RWPE2 (cell line): ENCODE measurements at regions not wholly inside any gene's neighbourhood (a gene's known extent, or its start where the extent isn't known, plus 50 kb on each side); places are given as distances from the start of the nearest gene placed in this dataset.

ENCODE experiments used
- ATAC-seq: fragments of 200-7000 bp; cut with Tn5 transposase; 3 replicates; pipeline ENCODE4 v1.9.1; 2021; ENCODE audit warnings: low read depth
- DNase-seq: peaks from one replicate; pipeline ENCODE4 v3.0.0-alpha.2; 2020; ENCODE audit warnings: low spot score
- H3K27ac ChIP-seq: fragments of 450-650 bp; 2 replicates; pipeline ENCODE4 v1.5.1; 2017; ENCODE audit warnings: mild to moderate bottlenecking; ENCODE audit not compliant: poor library complexity, severe bottlenecking
- H3K27me3 ChIP-seq: fragments of 250-450 bp; sonication (Bioruptor Pico); 2 replicates; pipeline ENCODE4 v1.5.1; 2021; ENCODE audit warnings: mild to moderate bottlenecking, moderate library complexity; ENCODE audit not compliant: insufficient read depth, poor library complexity, severe bottlenecking
- H3K36me3 ChIP-seq: fragments of 250-450 bp; sonication (Bioruptor Pico); 2 replicates; pipeline ENCODE4 v1.5.1; 2020; ENCODE audit warnings: low read depth, mild to moderate bottlenecking, moderate library complexity
- H3K4me1 ChIP-seq: fragments of 250-450 bp; sonication (Bioruptor Pico); 2 replicates; pipeline ENCODE4 v1.5.1; 2021; ENCODE audit warnings: mild to moderate bottlenecking, moderate library complexity; ENCODE audit not compliant: insufficient read depth, poor library complexity, severe bottlenecking
- H3K4me3 ChIP-seq: fragments of 250-450 bp; sonication (Bioruptor Pico); 2 replicates; pipeline ENCODE4 v1.5.1; 2021; ENCODE audit warnings: mild to moderate bottlenecking, moderate library complexity; ENCODE audit not compliant: severe bottlenecking
- H3K9me3 ChIP-seq: fragments of 250-450 bp; sonication (Bioruptor Pico); 2 replicates; pipeline ENCODE4 v1.5.1; 2021; ENCODE audit warnings: mild to moderate bottlenecking, moderate library complexity; ENCODE audit not compliant: severe bottlenecking
- CTCF ChIP-seq: fragments of 450-650 bp; IDR thresholded peaks from one replicate; pipeline ENCODE4 v1.5.1; 2017; ENCODE audit warnings: mild to moderate bottlenecking, moderate library complexity; ENCODE audit not compliant: poor library complexity, severe bottlenecking

DNA sequence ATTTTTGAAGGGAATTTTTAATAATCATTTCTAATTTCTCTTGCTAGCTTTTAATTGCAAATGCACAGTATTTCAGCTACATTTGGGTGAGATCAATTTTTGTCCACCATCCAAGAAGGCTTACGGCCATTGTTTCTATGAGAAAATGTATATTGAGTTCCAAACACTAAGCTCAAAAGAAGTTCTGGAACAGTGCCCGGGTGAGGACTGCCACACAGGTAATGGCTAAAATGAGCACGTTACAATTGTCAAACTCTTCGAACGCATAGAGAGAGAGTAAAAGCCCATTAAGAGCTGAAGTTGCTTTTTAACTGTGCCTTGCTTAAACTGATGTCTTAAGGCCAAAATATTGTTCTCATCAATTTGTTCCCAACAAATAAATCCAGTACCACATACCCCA, 755.0 kb downstream of the DIAPH3 start:
- no peak for TF ChIP-seq CTCF
- H3K36me3 ChIP-seq: no peaks in the 10 kb centered on the region
- DNase-seq (no peak), ATAC-seq (no peak)
- no peaks in the 10 kb centered on the region for H3K27me3 ChIP-seq
- H3K4me1 ChIP-seq: no peaks in the 10 kb centered on the region
- no peak overlapping the region for H3K27ac ChIP-seq
- no peaks in the 10 kb centered on the region for H3K9me3 ChIP-seq
- H3K4me3 ChIP-seq: no peak overlapping the region

- TF ChIP-seq CTCF: no peak
- Histone ChIP-seq H3K4me1 (no peaks in the 10 kb centered on the region), H3K27me3 (no peaks in the 10 kb centered on the region), H3K27ac (no peak overlapping the region), H3K36me3 (no peaks in the 10 kb centered on the region), H3K4me3 (no peak overlapping the region), H3K9me3 (no peaks in the 10 kb centered on the region)
- DNase-seq: no peak
- ATAC-seq: no peak
These were observed 754.5 kb downstream of the DIAPH3 start for GRCh38 chr13:59409211-59409610.

DNA sequence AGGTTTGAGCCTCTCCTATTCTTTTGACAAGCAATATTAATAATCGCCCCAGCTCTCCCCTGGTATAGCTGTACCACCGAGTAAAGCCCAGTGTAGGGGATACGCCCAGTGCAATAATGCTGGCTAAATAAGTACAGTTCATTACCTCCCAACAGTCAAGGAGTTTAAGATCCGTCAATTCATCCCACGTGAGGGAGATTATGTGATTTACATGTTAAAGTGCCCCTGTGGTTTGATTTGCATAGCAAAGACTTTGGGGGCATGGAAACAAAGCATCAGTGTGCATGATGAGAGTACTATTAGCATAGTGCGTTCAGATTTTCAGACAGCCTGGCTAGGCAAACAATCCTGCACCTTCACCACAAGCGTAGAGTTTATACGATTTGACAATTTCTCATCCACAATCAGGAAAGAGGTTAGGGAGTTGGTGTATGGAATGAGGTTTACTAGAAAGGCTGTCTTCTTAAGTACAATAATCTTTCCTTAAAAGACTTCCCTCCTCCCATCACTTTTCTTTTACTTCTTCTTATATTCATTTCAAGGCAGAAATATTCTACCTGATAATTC, 754.0 kb downstream of the DIAPH3 start:
- Histone ChIP-seq H3K9me3 (no peaks in the 10 kb centered on the region), H3K4me3 (no peak overlapping the region), H3K4me1 (no peaks in the 10 kb centered on the region), H3K36me3 (no peaks in the 10 kb centered on the region), H3K27ac (no peak overlapping the region), H3K27me3 (no peaks in the 10 kb centered on the region)
- TF ChIP-seq CTCF: no peak
- ATAC-seq (no peak), DNase-seq (no peak)

DNA sequence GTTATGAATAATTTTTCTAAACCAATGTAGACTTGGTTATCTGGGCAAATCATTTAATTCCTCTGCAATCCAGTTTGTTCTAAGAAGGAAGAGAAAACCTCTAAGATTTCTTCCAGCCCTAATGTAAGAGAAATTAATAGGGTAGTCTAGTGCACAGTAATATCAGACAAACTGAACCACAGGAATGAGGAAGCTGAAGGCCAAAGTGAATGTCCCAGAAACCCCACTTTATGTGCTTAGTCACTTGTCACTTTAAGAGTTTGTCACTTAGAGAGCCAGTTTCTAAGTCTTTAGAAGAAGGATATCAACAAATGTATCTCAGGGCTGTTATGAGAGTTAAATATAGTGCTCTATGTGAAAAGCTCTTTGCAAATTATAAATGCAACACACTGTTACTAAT, 750.6 kb downstream of the DIAPH3 start:
- ATAC-seq (no peak), DNase-seq (no peak)
- Histone ChIP-seq H3K27me3 (no peaks in the 10 kb centered on the region), H3K4me1 (no peaks in the 10 kb centered on the region), H3K36me3 (no peaks in the 10 kb centered on the region), H3K9me3 (no peaks in the 10 kb centered on the region), H3K27ac (no peak overlapping the region), H3K4me3 (no peak overlapping the region)
- no peak for TF ChIP-seq CTCF

GRCh38 chr13:59414006-59414405, 749.7 kb downstream of the DIAPH3 start:
- Histone ChIP-seq H3K9me3 (no peaks in the 10 kb centered on the region), H3K27ac (no peak overlapping the region), H3K27me3 (no peaks in the 10 kb centered on the region), H3K4me1 (no peaks in the 10 kb centered on the region), H3K4me3 (no peak overlapping the region), H3K36me3 (no peaks in the 10 kb centered on the region)
- TF ChIP-seq CTCF: no peak
- ATAC-seq (no peak), DNase-seq (no peak)
